ENCODE measurements at regions not wholly inside any gene's neighbourhood (a gene's known extent, or its start where the extent isn't known, plus 50 kb on each side); places are given as distances from the start of the nearest gene placed in this dataset.

GRCh38 chr10:58140691-58141347 is 126.9 kb downstream of the IPMK start:
- H3K9me3 Mint-ChIP-seq (ENCODE audit: insufficient read depth) = no peaks in the 10 kb centered on the region
- H3K4me2 ChIP-seq (replicated peaks; ENCODE audit: low read depth, low read length, poor library complexity, severe bottlenecking) = no peak overlapping the region
- no peaks in the 10 kb centered on the region for H3K27me3 Mint-ChIP-seq
- peaks cover 0 to 2% (median 0%) of the 10 kb centered on the region in 3 donors for H3K9me3 ChIP-seq (ENCODE audit: control extremely low read depth in 1 of 3, control insufficient read depth in 2 of 3, insufficient read depth in 1 of 3, low read length in 2 of 3)
- H3K79me2 ChIP-seq (ENCODE audit: control insufficient read depth, insufficient read depth, low read length) = no peaks in the 10 kb centered on the region
- H3K4me1 Mint-ChIP-seq = no peaks in the 10 kb centered on the region
- CTCF ChIA-PET = no interaction called here
- H3K27me3 ChIP-seq (replicated peaks in 1 of 4; ENCODE audit: control extremely low read depth in 1 of 4, control insufficient read depth in 3 of 4, insufficient read depth in 4 of 4, low read length in 3 of 4) = peaks cover 0 to 2% (median 0%) of the 10 kb centered on the region in 4 experiments
- H3K27ac ChIP-seq (ENCODE audit: low read length in 2 of 2) = no peak overlapping the region
- no peaks in the 10 kb centered on the region for H4K20me1 ChIP-seq (ENCODE audit: control insufficient read depth, insufficient read depth, low read length, poor library complexity, severe bottlenecking)
- H3K9ac ChIP-seq (ENCODE audit: low read length) = no peak overlapping the region
- TF ChIP-seq CTCF (IDR thresholded peaks at IDR 0.05) (no peak), EZH2 (IDR thresholded peaks at IDR 0.05; ENCODE audit: borderline replicate concordance, insufficient read depth, low read depth, low read length, poor library complexity, severe bottlenecking) (no peak)
- ATAC-seq (ENCODE audit: low read depth) (no peak), DNase-seq (no peak)
- intact Hi-C loops (cut with micrococcal nuclease) = no loop called here
- no peak overlapping the region for H3K4me3 Mint-ChIP-seq
- H3K4me1 ChIP-seq (ENCODE audit: control insufficient read depth in 2 of 2, insufficient read depth in 2 of 2, low read length in 2 of 2) = no peaks in the 10 kb centered on the region
- H3K36me3 ChIP-seq (replicated peaks in 1 of 2; ENCODE audit: control extremely low read depth in 1 of 2, control insufficient read depth in 1 of 2, extremely low read depth in 1 of 2, insufficient read depth in 2 of 2, low read length in 1 of 2) = no peaks in the 10 kb centered on the region
- H3K27ac Mint-ChIP-seq = no peak overlapping the region
- WGBS (ENCODE audit: insufficient coverage) = 58% methylated on average over 4 of the region's 5 CpGs
- no peak overlapping the region for H3K4me3 ChIP-seq (ENCODE audit: control extremely low read depth in 1 of 5, extremely low read depth in 1 of 5, insufficient read depth in 1 of 5, low read depth in 2 of 5, low read length in 4 of 5)
- POLR2A ChIA-PET = no interaction called here
- no peak overlapping the region for H2AFZ ChIP-seq (ENCODE audit: insufficient read depth, low read depth, low read length, poor library complexity, severe bottlenecking)

- DNase-seq = no peak
- Mint-ChIP-seq H3K4me1 (no peaks in the 10 kb centered on the region), H3K4me3 (no peak overlapping the region), H3K9me3 (ENCODE audit: insufficient read depth) (no peaks in the 10 kb centered on the region), H3K27ac (no peak overlapping the region), H3K27me3 (no peaks in the 10 kb centered on the region)
- Histone ChIP-seq H3K9me3 (ENCODE audit: control extremely low read depth in 1 of 3, control insufficient read depth in 2 of 3, insufficient read depth in 1 of 3, low read length in 2 of 3) (peaks cover 0 to 2% (median 0%) of the 10 kb centered on the region in 3 donors), H4K20me1 (ENCODE audit: control insufficient read depth, insufficient read depth, low read length, poor library complexity, severe bottlenecking) (no peaks in the 10 kb centered on the region), H3K27me3 (replicated peaks in 1 of 4; ENCODE audit: control extremely low read depth in 1 of 4, control insufficient read depth in 3 of 4, insufficient read depth in 4 of 4, low read length in 3 of 4) (peaks cover 0 to 2% (median 0%) of the 10 kb centered on the region in 4 experiments), H3K4me1 (ENCODE audit: control insufficient read depth in 2 of 2, insufficient read depth in 2 of 2, low read length in 2 of 2) (no peaks in the 10 kb centered on the region), H2AFZ (ENCODE audit: insufficient read depth, low read depth, low read length, poor library complexity, severe bottlenecking) (no peak overlapping the region), H3K4me3 (ENCODE audit: control extremely low read depth in 1 of 5, extremely low read depth in 1 of 5, insufficient read depth in 1 of 5, low read depth in 2 of 5, low read length in 4 of 5) (no peak overlapping the region), H3K27ac (ENCODE audit: low read length in 2 of 2) (no peak overlapping the region), H3K36me3 (replicated peaks in 1 of 2; ENCODE audit: control extremely low read depth in 1 of 2, control insufficient read depth in 1 of 2, extremely low read depth in 1 of 2, insufficient read depth in 2 of 2, low read length in 1 of 2) (no peaks in the 10 kb centered on the region), H3K9ac (ENCODE audit: low read length) (no peak overlapping the region), H3K79me2 (ENCODE audit: control insufficient read depth, insufficient read depth, low read length) (no peaks in the 10 kb centered on the region), H3K4me2 (replicated peaks; ENCODE audit: low read depth, low read length, poor library complexity, severe bottlenecking) (no peak overlapping the region)
- no peak for TF ChIP-seq EZH2 (IDR thresholded peaks at IDR 0.05; ENCODE audit: borderline replicate concordance, insufficient read depth, low read depth, low read length, poor library complexity, severe bottlenecking)
- TF ChIP-seq CTCF (IDR thresholded peaks at IDR 0.05) = no peak
- ChIA-PET CTCF (no interaction called here), POLR2A (no interaction called here)
- intact Hi-C loops (cut with micrococcal nuclease) = no loop called here
- no peak for ATAC-seq (ENCODE audit: low read depth)
- WGBS (ENCODE audit: insufficient coverage) = no CpG with 5 or more reads among the region's 2 CpGs
Measured at GRCh38 chr10:58140054-58140453, 127.6 kb downstream of the IPMK start.
